Liver (tissue), 3 donors: ENCODE measurements at regions not wholly inside any gene's neighbourhood (a gene's known extent, or its start where the extent isn't known, plus 50 kb on each side); places are given as distances from the start of the nearest gene placed in this dataset.

Experiments used
- ATF3 ChIP-seq: IDR thresholded peaks from 2 replicates; pipeline ENCODE4 v1.6.1; 2016; ENCODE audit warnings: antibody characterized with exemption
- CTCF ChIP-seq: fragments of 150-350 bp; IDR thresholded peaks from 2 replicates; pipeline ENCODE4 v1.5.1; 2017; ENCODE audit warnings: improper control_type of control experiment, low read depth, low read length; ENCODE audit not compliant: missing input control
- FOXA1 ChIP-seq: IDR thresholded peaks from 2 replicates; pipeline ENCODE4 v1.6.1; 2016; ENCODE audit warnings: antibody characterized with exemption
- FOXA2 ChIP-seq: IDR thresholded peaks from 2 replicates; pipeline ENCODE4 v1.6.1; 2016; ENCODE audit warnings: antibody characterized with exemption
- GABPA ChIP-seq, 2 donors: IDR thresholded peaks in 1 of 2; conservative IDR thresholded peaks in 1 of 2; 2 replicates each; pipeline ENCODE4 v1.6.1; 2016; ENCODE audit warnings: antibody characterized with exemption in 2 of 2, mild to moderate bottlenecking in 1 of 2, moderate library complexity in 1 of 2
- JUND ChIP-seq, 2 donors: IDR thresholded peaks; 2 replicates each; pipeline ENCODE4 v1.6.1; 2016; ENCODE audit warnings: antibody characterized with exemption in 2 of 2
- MAX ChIP-seq: IDR thresholded peaks from 2 replicates; pipeline ENCODE4 v1.6.1; 2016; ENCODE audit warnings: antibody characterized with exemption
- RAD21 ChIP-seq, 2 donors: IDR thresholded peaks; 2 replicates each; pipeline ENCODE4 v1.6.1; 2016; ENCODE audit warnings: antibody characterized with exemption in 2 of 2, mild to moderate bottlenecking in 2 of 2
- REST ChIP-seq: IDR thresholded peaks from 2 replicates; pipeline ENCODE4 v1.6.1; 2016; ENCODE audit warnings: antibody characterized with exemption, mild to moderate bottlenecking
- SP1 ChIP-seq: IDR thresholded peaks from 2 replicates; pipeline ENCODE4 v1.6.1; 2018; ENCODE audit warnings: antibody characterized with exemption, mild to moderate bottlenecking
- TAF1 ChIP-seq: conservative IDR thresholded peaks from 2 replicates; pipeline ENCODE4 v1.6.1; 2016; ENCODE audit warnings: antibody characterized with exemption, mild to moderate bottlenecking
- ZBTB33 ChIP-seq: IDR thresholded peaks from 2 replicates; pipeline ENCODE4 v1.6.1; 2016; ENCODE audit warnings: antibody characterized with exemption
- donor health status: healthy.
- donor health status: healthy.

- TF ChIP-seq CTCF (no peak), TAF1 (no peak), REST (no peak), ATF3 (no peak), GABPA (IDR thresholded peaks at IDR 0.05 in 1 of 2, conservative IDR thresholded peaks at IDR 0.05 in 1 of 2) (no peak), ZBTB33 (no peak), MAX (no peak), JUND (IDR thresholded peaks at IDR 0.05) (no peak), SP1 (no peak), FOXA2 (no peak), FOXA1 (no peak), RAD21 (IDR thresholded peaks at IDR 0.05) (peak; percentile 5 to 28)
Observed at GRCh38 chr4:156113138-156113765, 159.6 kb upstream of the CTSO start.
